ENCODE measurements at regions not wholly inside any gene's neighbourhood (a gene's known extent, or its start where the extent isn't known, plus 50 kb on each side); places are given as distances from the start of the nearest gene placed in this dataset.
A peak's percentile ranks its signal among the peaks of the same experiment; 100 is the strongest.
"Not testable (repeated sequence)": the region's sequence is repeated elsewhere in the genome, so short reads cannot be mapped to it uniquely, and the experiment has no call there.

GRCh38 chr9:78431039-78431438 lies 134.1 kb downstream of the PSAT1 start:
- DNase-seq (ENCODE audit: low read depth); in situ Hi-C loops (cut with HindIII; ENCODE audit: low pct_unique_long_range_greater_than_20kb, low sequenced_read_pairs): not testable (repeated sequence)

GRCh38 chr9:78436873-78437272 lies 139.9 kb downstream of the PSAT1 start:
- no peak for DNase-seq (ENCODE audit: low read depth)
- in situ Hi-C loops (cut with HindIII; ENCODE audit: low pct_unique_long_range_greater_than_20kb, low sequenced_read_pairs) = no loop called here

- in situ Hi-C loops (cut with HindIII; ENCODE audit: low pct_unique_long_range_greater_than_20kb, low sequenced_read_pairs) = no loop called here
- no peak for DNase-seq (ENCODE audit: low read depth)
Measured at GRCh38 chr9:78437296-78437695, 140.4 kb downstream of the PSAT1 start.

- in situ Hi-C loops (cut with HindIII; ENCODE audit: low pct_unique_long_range_greater_than_20kb, low sequenced_read_pairs) = no loop called here
- DNase-seq (ENCODE audit: low read depth) = no peak
Measured at GRCh38 chr9:78437806-78438205, 140.9 kb downstream of the PSAT1 start.

- no peak for DNase-seq (ENCODE audit: low read depth)
- in situ Hi-C loops (cut with HindIII; ENCODE audit: low pct_unique_long_range_greater_than_20kb, low sequenced_read_pairs) = no loop called here
Measured at GRCh38 chr9:78438211-78438610, 141.3 kb downstream of the PSAT1 start.

- in situ Hi-C loops (cut with HindIII; ENCODE audit: low pct_unique_long_range_greater_than_20kb, low sequenced_read_pairs) = no loop called here
Measured at GRCh38 chr9:78438780-78439179, 141.9 kb downstream of the PSAT1 start.

GRCh38 chr9:78439190-78439865 lies 142.4 kb downstream of the PSAT1 start:
- in situ Hi-C loops (cut with HindIII; ENCODE audit: low pct_unique_long_range_greater_than_20kb, low sequenced_read_pairs) = no loop called here
- peak; percentile 66 for DNase-seq (ENCODE audit: low read depth)

More at GRCh38 chr9:78438780-78439179, 141.9 kb downstream of the PSAT1 start:
- DNase-seq (ENCODE audit: low read depth) = no peak

GRCh38 chr9:78439866-78440830 lies 143.2 kb downstream of the PSAT1 start:
- DNase-seq (ENCODE audit: low read depth) = no peak
- in situ Hi-C loops (cut with HindIII; ENCODE audit: low pct_unique_long_range_greater_than_20kb, low sequenced_read_pairs) = no loop called here

DNA sequence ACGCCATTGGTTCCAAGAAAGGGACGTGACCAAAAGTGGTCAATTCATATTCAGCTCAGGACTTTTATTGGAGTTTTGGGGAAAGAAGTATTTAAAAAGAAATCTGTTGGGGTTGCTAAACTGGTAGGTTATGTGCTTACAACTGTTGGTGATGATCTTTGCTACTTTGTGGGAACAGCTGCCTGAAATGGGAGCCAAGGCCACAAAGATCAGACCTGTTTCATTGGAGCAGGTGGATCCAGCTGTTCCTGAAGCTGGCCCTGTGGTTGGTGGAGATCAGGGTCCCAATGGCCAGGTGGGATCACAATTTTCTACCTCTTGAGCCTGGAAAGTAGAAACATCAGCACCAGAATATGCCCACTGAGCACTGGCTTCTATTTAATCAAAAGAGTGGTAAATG lies 144.5 kb downstream of the PSAT1 start:
- no peak for DNase-seq (ENCODE audit: low read depth)
- in situ Hi-C loops (cut with HindIII; ENCODE audit: low pct_unique_long_range_greater_than_20kb, low sequenced_read_pairs) = no loop called here

- in situ Hi-C loops (cut with HindIII; ENCODE audit: low pct_unique_long_range_greater_than_20kb, low sequenced_read_pairs) = no loop called here
- DNase-seq (ENCODE audit: low read depth) = no peak
Measured at GRCh38 chr9:78441822-78442431, 145.0 kb downstream of the PSAT1 start.

DNA sequence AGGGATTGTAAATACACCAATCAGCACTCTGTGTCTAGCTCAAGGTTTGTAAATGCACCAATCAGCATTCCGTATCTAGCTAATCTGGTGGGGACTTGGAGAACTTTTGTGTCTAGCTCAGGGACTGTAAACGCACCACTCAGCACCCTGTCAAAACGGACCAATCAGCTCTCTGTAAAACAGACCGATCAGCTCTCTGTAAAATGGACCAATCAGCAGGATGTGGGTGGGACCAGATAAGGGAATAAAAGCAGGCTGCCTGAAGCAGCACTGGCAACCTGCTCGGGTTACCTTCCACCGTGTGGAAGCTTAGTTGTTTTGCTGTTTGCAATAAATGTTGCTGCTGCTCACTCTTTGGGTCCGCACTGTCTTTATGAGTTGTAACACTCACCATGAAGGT lies 145.7 kb downstream of the PSAT1 start:
- DNase-seq (ENCODE audit: low read depth); in situ Hi-C loops (cut with HindIII; ENCODE audit: low pct_unique_long_range_greater_than_20kb, low sequenced_read_pairs): not testable (repeated sequence)

- no peak for DNase-seq (ENCODE audit: low read depth)
- in situ Hi-C loops (cut with HindIII; ENCODE audit: low pct_unique_long_range_greater_than_20kb, low sequenced_read_pairs) = no loop called here
Measured at GRCh38 chr9:78443946-78444345, 147.0 kb downstream of the PSAT1 start.

- in situ Hi-C loops (cut with HindIII; ENCODE audit: low pct_unique_long_range_greater_than_20kb, low sequenced_read_pairs) = no loop called here
- DNase-seq (ENCODE audit: low read depth) = no peak
Measured at GRCh38 chr9:78448960-78449673, 152.2 kb downstream of the PSAT1 start.

DNA sequence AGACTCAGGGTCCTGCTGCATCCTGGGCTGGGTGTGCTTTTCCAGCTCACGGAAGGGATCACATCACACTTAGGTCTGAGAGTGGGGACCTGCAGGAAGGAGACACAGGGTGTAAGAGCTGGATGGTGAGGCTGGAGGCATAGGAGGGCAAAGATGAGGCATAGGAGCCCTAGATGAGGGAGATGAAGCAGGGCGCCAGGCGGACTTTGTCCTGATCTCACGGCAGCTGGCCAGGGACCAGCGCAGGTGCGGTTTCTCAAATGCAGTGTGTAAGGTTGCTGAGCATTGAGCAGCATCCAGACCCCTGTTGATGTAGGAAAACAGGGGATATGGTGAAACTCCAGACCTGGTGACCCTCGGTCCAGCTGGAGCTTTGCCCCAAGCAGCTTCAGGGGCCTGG lies 156.5 kb downstream of the PSAT1 start:
- in situ Hi-C loops (cut with HindIII; ENCODE audit: low pct_unique_long_range_greater_than_20kb, low sequenced_read_pairs) = no loop called here
- no peak for DNase-seq (ENCODE audit: low read depth)

GRCh38 chr9:78462611-78463010 lies 165.7 kb downstream of the PSAT1 start:
- DNase-seq (ENCODE audit: low read depth) = no peak

GRCh38 chr9:78463750-78464149 lies 166.8 kb downstream of the PSAT1 start:
- in situ Hi-C loops (cut with HindIII; ENCODE audit: low pct_unique_long_range_greater_than_20kb, low sequenced_read_pairs) = no loop called here
- DNase-seq (ENCODE audit: low read depth) = no peak

More at GRCh38 chr9:78462611-78463010, 165.7 kb downstream of the PSAT1 start:
- in situ Hi-C loops (cut with HindIII; ENCODE audit: low pct_unique_long_range_greater_than_20kb, low sequenced_read_pairs) = no loop called here

DNA sequence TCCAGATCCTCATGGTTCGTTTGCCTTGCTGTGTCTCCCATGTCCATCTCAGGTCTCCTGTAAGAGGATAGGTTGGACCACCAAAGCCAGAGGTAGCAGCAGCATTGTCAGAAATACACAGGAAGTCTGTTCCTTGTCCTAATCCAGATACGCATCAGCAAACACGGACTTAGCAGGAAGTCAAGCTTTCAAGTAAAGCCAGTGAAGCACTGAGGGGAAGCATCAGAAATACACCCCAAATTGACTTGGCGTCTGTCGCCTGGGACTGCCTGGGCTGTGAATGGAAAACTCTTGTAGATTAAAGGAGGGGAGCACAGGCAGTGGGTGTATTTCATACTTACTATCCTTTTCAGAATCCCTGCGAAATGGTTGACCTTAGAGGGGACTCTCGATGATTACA lies 171.3 kb downstream of the PSAT1 start:
- in situ Hi-C loops (cut with HindIII; ENCODE audit: low pct_unique_long_range_greater_than_20kb, low sequenced_read_pairs) = no loop called here
- DNase-seq (ENCODE audit: low read depth) = no peak

- in situ Hi-C loops (cut with HindIII; ENCODE audit: low pct_unique_long_range_greater_than_20kb, low sequenced_read_pairs) = no loop called here
- no peak for DNase-seq (ENCODE audit: low read depth)
Measured at GRCh38 chr9:78468974-78469576, 172.2 kb downstream of the PSAT1 start.
